ENCODE measurements at regions not wholly inside any gene's neighbourhood (a gene's known extent, or its start where the extent isn't known, plus 50 kb on each side); places are given as distances from the start of the nearest gene placed in this dataset.

DNA sequence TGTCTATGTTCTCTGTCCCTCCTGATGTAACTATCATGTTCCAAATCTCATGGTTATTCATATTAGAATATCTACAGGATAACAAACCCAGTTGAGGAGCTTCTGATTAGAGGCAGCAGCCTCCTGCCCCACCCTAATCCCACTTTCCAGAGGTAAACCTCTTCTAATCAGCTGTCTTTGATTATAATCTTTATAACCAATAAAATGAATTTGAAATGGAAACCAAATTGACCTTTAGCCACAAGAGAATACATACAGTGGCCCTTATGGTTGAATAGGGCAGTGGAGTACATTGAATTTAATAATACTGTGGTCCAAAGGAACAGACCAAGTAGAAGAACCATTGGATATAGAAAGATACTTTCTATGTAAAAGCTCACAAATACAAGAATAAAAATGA lies 281.3 kb upstream of the UMPS start:
- DNase-seq (ENCODE audit: low read depth): no peak
- TF ChIP-seq CTCF (IDR thresholded peaks at IDR 0.05; ENCODE audit: insufficient read depth, low read depth, low read length, missing control alignments): no peak
- no peak overlapping the region for H3K4me3 ChIP-seq (ENCODE audit: low read depth, low read length)

GRCh38 chr3:124450366-124450765 lies 279.9 kb upstream of the UMPS start:
- H3K4me3 ChIP-seq (ENCODE audit: low read depth, low read length): no peak overlapping the region
- no peak for DNase-seq (ENCODE audit: low read depth)
- TF ChIP-seq CTCF (IDR thresholded peaks at IDR 0.05; ENCODE audit: insufficient read depth, low read depth, low read length, missing control alignments): no peak

DNA sequence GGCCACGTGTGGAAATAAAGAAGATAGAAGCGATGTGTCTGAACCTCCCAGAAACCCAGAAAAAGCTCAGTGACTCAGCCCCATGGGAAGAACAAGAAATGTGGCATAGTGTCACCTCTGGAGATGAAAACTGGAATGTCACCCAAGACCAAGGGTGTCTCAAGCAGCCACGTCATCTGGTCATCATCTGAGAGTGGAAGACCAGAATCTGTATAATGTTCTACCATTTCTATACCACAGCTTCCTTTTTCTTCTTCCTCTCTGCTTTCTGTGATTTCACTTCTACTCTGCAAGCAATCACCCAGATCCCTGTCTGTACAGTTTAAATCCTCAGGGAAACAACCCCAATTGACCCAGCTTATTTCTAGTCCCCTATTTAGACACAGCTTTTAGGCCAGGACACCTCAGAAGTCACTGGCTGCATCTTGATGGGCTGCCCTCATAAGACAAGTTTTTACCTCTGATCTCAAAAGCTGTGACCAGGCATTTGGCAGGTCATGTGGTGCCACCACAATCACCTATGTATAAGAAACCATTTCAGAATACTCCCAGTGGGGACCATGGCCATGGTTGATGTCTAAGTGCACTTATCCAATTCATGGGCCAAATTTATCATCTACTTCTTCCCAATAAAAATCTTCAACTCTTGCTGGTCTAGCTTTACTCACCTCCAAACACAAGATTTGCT lies 278.5 kb upstream of the UMPS start:
- H3K4me3 ChIP-seq (ENCODE audit: low read depth, low read length): no peak overlapping the region
- TF ChIP-seq CTCF (IDR thresholded peaks at IDR 0.05; ENCODE audit: insufficient read depth, low read depth, low read length, missing control alignments): no peak
- DNase-seq (ENCODE audit: low read depth): peak; percentile 4

GRCh38 chr3:124453189-124453588 lies 277.1 kb upstream of the UMPS start:
- no peak for DNase-seq (ENCODE audit: low read depth)
- TF ChIP-seq CTCF (IDR thresholded peaks at IDR 0.05; ENCODE audit: insufficient read depth, low read depth, low read length, missing control alignments): no peak
- no peak overlapping the region for H3K4me3 ChIP-seq (ENCODE audit: low read depth, low read length)

DNA sequence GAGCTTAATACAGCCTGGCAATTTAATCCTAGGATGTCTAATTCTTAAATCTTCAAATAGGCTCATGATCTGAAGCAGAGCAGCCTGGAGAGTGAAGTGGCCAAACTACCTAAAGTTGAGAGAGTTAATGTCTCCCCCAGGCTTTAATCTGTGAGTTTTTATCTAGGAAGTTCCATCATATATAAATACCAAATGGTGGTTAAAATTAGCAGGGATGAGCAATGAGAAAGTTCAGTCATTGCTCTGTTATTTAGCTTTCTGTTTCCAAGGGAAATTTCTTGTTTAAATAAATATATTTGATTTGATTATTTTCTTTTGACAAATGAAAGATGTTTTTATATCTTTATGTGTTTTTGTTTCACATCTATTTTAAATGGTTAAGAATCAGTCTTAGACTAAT lies 274.4 kb upstream of the UMPS start:
- no peak overlapping the region for H3K4me3 ChIP-seq (ENCODE audit: low read depth, low read length)
- DNase-seq (ENCODE audit: low read depth): no peak
- TF ChIP-seq CTCF (IDR thresholded peaks at IDR 0.05; ENCODE audit: insufficient read depth, low read depth, low read length, missing control alignments): no peak

GRCh38 chr3:124456506-124456905 lies 273.7 kb upstream of the UMPS start:
- no peak overlapping the region for H3K4me3 ChIP-seq (ENCODE audit: low read depth, low read length)
- no peak for DNase-seq (ENCODE audit: low read depth)
- no peak for TF ChIP-seq CTCF (IDR thresholded peaks at IDR 0.05; ENCODE audit: insufficient read depth, low read depth, low read length, missing control alignments)

- DNase-seq (ENCODE audit: low read depth): no peak
- no peak overlapping the region for H3K4me3 ChIP-seq (ENCODE audit: low read depth, low read length)
These were observed 270.6 kb upstream of the UMPS start for GRCh38 chr3:124459678-124460077.

More at GRCh38 chr3:124459678-124460077, 270.6 kb upstream of the UMPS start:
- TF ChIP-seq CTCF (IDR thresholded peaks at IDR 0.05; ENCODE audit: insufficient read depth, low read depth, low read length, missing control alignments): no peak
